Breast epithelium (tissue), 3 donors: ENCODE measurements at regions not wholly inside any gene's neighbourhood (a gene's known extent, or its start where the extent isn't known, plus 50 kb on each side); places are given as distances from the start of the nearest gene placed in this dataset.

Experiments
- CTCF ChIP-seq, 3 donors: fragments of 450-650 bp; IDR thresholded peaks; one replicate each; pipeline ENCODE4 v1.5.1; 2016 to 2017; ENCODE audit warnings: antibody characterized with exemption in 3 of 3, mild to moderate bottlenecking in 3 of 3, moderate library complexity in 3 of 3
- POLR2AphosphoS5 ChIP-seq, 3 donors: sonication (generic); formaldehyde crosslinking; IDR thresholded peaks; one replicate each; pipeline ENCODE4 v1.6.1; 2017; ENCODE audit warnings: antibody characterized with exemption in 3 of 3

GRCh38 chr1:832136-832535 is 91.6 kb upstream of the SAMD11 start:
- TF ChIP-seq CTCF (IDR thresholded peaks at IDR 0.05) (no peak), POLR2AphosphoS5 (IDR thresholded peaks at IDR 0.05) (no peak)
